Endothelial cell (in vitro differentiated cells): ENCODE measurements at regions not wholly inside any gene's neighbourhood (a gene's known extent, or its start where the extent isn't known, plus 50 kb on each side); places are given as distances from the start of the nearest gene placed in this dataset.

ENCODE experiments used
- DNase-seq: peaks from one replicate; pipeline ENCODE4 v3.0.0; 2021; ENCODE audit warnings: low spot score
- H3K27ac Mint-ChIP-seq: one replicate; pipeline ENCODE4 v1.8.0; 2021; ENCODE audit warnings: mixed read lengths, inconsistent platforms; ENCODE audit not compliant: unreplicated experiment
- H3K27me3 Mint-ChIP-seq: one replicate; pipeline ENCODE4 v1.8.0; 2021; ENCODE audit warnings: mild to moderate bottlenecking, moderate library complexity, mixed read lengths, inconsistent platforms; ENCODE audit not compliant: unreplicated experiment
- H3K36me3 Mint-ChIP-seq: one replicate; pipeline ENCODE4 v1.8.0; 2021; ENCODE audit warnings: mild to moderate bottlenecking, low read depth, mixed read lengths, inconsistent platforms; ENCODE audit not compliant: unreplicated experiment
- H3K4me1 Mint-ChIP-seq: one replicate; pipeline ENCODE4 v1.8.0; 2021; ENCODE audit warnings: mild to moderate bottlenecking, mixed read lengths, inconsistent platforms; ENCODE audit not compliant: unreplicated experiment
- H3K4me3 Mint-ChIP-seq: one replicate; pipeline ENCODE4 v1.8.0; 2021; ENCODE audit warnings: mild to moderate bottlenecking, mixed read lengths, inconsistent platforms; ENCODE audit not compliant: unreplicated experiment
- H3K9me3 Mint-ChIP-seq: one replicate; pipeline ENCODE4 v1.8.0; 2021; ENCODE audit warnings: mixed read lengths, inconsistent platforms; ENCODE audit not compliant: unreplicated experiment
- CTCF ChIP-seq: fragments of 200-600 bp; sonication (generic); IDR thresholded peaks from one replicate; pipeline ENCODE4 v1.5.0; 2021; ENCODE audit warnings: antibody characterized with exemption; ENCODE audit not compliant: unreplicated experiment

GRCh38 chr4:23238848-23239247 lies 546.1 kb downstream of the GBA3 start:
- H3K27me3 Mint-ChIP-seq, result no peaks in the 10 kb centered on the region
- H3K27ac Mint-ChIP-seq, result no peak overlapping the region
- no peaks in the 10 kb centered on the region for H3K9me3 Mint-ChIP-seq
- no peak overlapping the region for H3K4me3 Mint-ChIP-seq
- H3K4me1 Mint-ChIP-seq, result peaks cover 7% of the 10 kb centered on the region
- no peak for DNase-seq
- H3K36me3 Mint-ChIP-seq, result no peaks in the 10 kb centered on the region
- TF ChIP-seq CTCF, result no peak

GRCh38 chr4:23237771-23238170 lies 545.0 kb downstream of the GBA3 start:
- Mint-ChIP-seq H3K4me3 (no peak overlapping the region), H3K4me1 (peaks cover 7% of the 10 kb centered on the region), H3K27me3 (no peaks in the 10 kb centered on the region), H3K27ac (no peak overlapping the region), H3K9me3 (no peaks in the 10 kb centered on the region), H3K36me3 (no peaks in the 10 kb centered on the region)
- no peak for DNase-seq
- TF ChIP-seq CTCF, result no peak

GRCh38 chr4:23235628-23236390 lies 543.1 kb downstream of the GBA3 start:
- H3K27me3 Mint-ChIP-seq, result no peaks in the 10 kb centered on the region
- H3K36me3 Mint-ChIP-seq, result no peaks in the 10 kb centered on the region
- no peak for DNase-seq
- no peaks in the 10 kb centered on the region for H3K9me3 Mint-ChIP-seq
- H3K4me1 Mint-ChIP-seq, result peaks cover 7% of the 10 kb centered on the region
- H3K4me3 Mint-ChIP-seq, result no peak overlapping the region
- no peak overlapping the region for H3K27ac Mint-ChIP-seq
- TF ChIP-seq CTCF, result no peak

- Mint-ChIP-seq H3K36me3 (no peaks in the 10 kb centered on the region), H3K27me3 (no peaks in the 10 kb centered on the region), H3K4me3 (no peak overlapping the region), H3K27ac (no peak overlapping the region), H3K4me1 (peaks cover 7% of the 10 kb centered on the region), H3K9me3 (no peaks in the 10 kb centered on the region)
- no peak for DNase-seq
- TF ChIP-seq CTCF, result no peak
Measured at GRCh38 chr4:23234716-23235115, 542.0 kb downstream of the GBA3 start.

- H3K36me3 Mint-ChIP-seq, result no peaks in the 10 kb centered on the region
- no peak for TF ChIP-seq CTCF
- no peak overlapping the region for H3K4me3 Mint-ChIP-seq
- no peaks in the 10 kb centered on the region for H3K27me3 Mint-ChIP-seq
- peaks cover 7% of the 10 kb centered on the region for H3K4me1 Mint-ChIP-seq
- no peaks in the 10 kb centered on the region for H3K9me3 Mint-ChIP-seq
- no peak for DNase-seq
- H3K27ac Mint-ChIP-seq, result no peak overlapping the region
Measured at GRCh38 chr4:23234018-23234417, 541.3 kb downstream of the GBA3 start.
